GM23248 (cell line): ENCODE measurements at regions not wholly inside any gene's neighbourhood (a gene's known extent, or its start where the extent isn't known, plus 50 kb on each side); places are given as distances from the start of the nearest gene placed in this dataset.

Source experiments
- EZH2 ChIP-seq: fragments of 200-600 bp; sonication (generic); IDR thresholded peaks from 2 replicates; pipeline ENCODE4 v1.6.1; 2018; ENCODE audit warnings: antibody characterized with exemption, mild to moderate bottlenecking; ENCODE audit not compliant: insufficient read depth, poor library complexity, severe bottlenecking
- EZH2phosphoT487 ChIP-seq: fragments of 200-600 bp; sonication (generic); IDR thresholded peaks from 2 replicates; pipeline ENCODE4 v1.6.1; 2018; ENCODE audit warnings: antibody characterized with exemption, moderate library complexity, mild to moderate bottlenecking, low read depth; ENCODE audit not compliant: insufficient read depth

DNA sequence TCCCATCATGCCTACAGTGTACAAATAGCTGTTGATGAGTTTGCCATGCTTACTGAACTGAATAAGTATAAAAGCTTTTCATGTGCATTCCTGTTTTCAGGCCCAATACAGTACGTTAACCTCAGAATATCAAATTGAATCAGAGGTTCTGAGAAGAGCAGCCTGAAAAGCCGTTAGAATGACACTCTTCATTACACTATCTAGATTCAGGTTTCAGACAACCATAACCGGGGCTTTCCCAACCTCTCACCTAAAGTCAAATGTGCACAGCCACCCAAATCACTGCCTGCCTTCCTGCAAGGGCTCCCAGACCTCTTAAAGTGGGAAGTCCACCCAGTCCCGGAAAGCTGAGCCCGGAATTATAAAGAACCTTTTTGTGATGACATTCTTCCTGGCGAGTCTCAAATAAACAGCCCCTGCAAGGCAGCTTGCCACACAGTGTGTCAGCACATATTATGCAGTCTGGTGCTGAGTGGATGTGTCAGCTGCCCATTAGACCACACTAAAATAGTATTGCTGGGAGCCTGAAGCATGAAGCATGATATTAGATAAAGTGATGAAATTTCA lies 245.8 kb downstream of the TLE4 start:
- TF ChIP-seq EZH2phosphoT487 (no peak), EZH2 (no peak)
